Suppressor macrophage (primary cell): ENCODE measurements at regions not wholly inside any gene's neighbourhood (a gene's known extent, or its start where the extent isn't known, plus 50 kb on each side); places are given as distances from the start of the nearest gene placed in this dataset.

ENCODE experiments used
- DNase-seq, 4 experiments: peaks; one replicate each; pipeline ENCODE4 v3.0.0-alpha.2; 2020 to 2022

- no peak for DNase-seq
Observed at GRCh38 chr7:136030330-136030729, 53.2 kb upstream of the MTPN start.

GRCh38 chr7:136027160-136027559 lies 50.0 kb upstream of the MTPN start:
- DNase-seq, result no peak
